GM13976 (cell line): ENCODE measurements at regions not wholly inside any gene's neighbourhood (a gene's known extent, or its start where the extent isn't known, plus 50 kb on each side); places are given as distances from the start of the nearest gene placed in this dataset.

Source experiments
- DNase-seq: peaks from one replicate; pipeline ENCODE4 v3.0.0; 2012; ENCODE audit warnings: low spot score
- CTCF ChIP-seq: IDR thresholded peaks from 2 replicates; pipeline ENCODE4 v1.5.1; 2012; ENCODE audit warnings: borderline replicate concordance, mild to moderate bottlenecking; ENCODE audit not compliant: insufficient read depth; ENCODE audit errors: extremely low read depth, missing control alignments, control extremely low read depth
- in situ Hi-C: fragments of 300-500 bp; cut with MboI; formaldehyde crosslinking; loops from one replicate; pipeline ENCODE4 v1.12.0; 2022; ENCODE audit warnings: low sequenced_read_pairs, mixed read lengths, inconsistent platforms; ENCODE audit not compliant: unreplicated experiment

GRCh38 chr18:77373730-77374445, 124.2 kb downstream of the GALR1 start:
- DNase-seq, result no peak
- in situ Hi-C loops, result no loop called here
- no peak for TF ChIP-seq CTCF

GRCh38 chr18:77374446-77374805, 124.8 kb downstream of the GALR1 start:
- TF ChIP-seq CTCF, result no peak
- DNase-seq, result no peak
- in situ Hi-C loops, result no loop called here

GRCh38 chr18:77376043-77376732, 126.5 kb downstream of the GALR1 start:
- no peak for TF ChIP-seq CTCF
- DNase-seq, result no peak
- in situ Hi-C loops, result no loop called here

- TF ChIP-seq CTCF, result no peak
- no peak for DNase-seq
- in situ Hi-C loops, result no loop called here
These were observed 127.1 kb downstream of the GALR1 start for GRCh38 chr18:77376733-77377094.

- DNase-seq, result no peak
- in situ Hi-C loops, result no loop called here
- TF ChIP-seq CTCF, result no peak
These were observed 128.2 kb downstream of the GALR1 start for GRCh38 chr18:77377813-77378212.

GRCh38 chr18:77379976-77380509, 130.4 kb downstream of the GALR1 start:
- in situ Hi-C loops, result no loop called here
- DNase-seq, result no peak
- no peak for TF ChIP-seq CTCF
